ENCODE measurements at regions not wholly inside any gene's neighbourhood (a gene's known extent, or its start where the extent isn't known, plus 50 kb on each side); places are given as distances from the start of the nearest gene placed in this dataset.

DNA sequence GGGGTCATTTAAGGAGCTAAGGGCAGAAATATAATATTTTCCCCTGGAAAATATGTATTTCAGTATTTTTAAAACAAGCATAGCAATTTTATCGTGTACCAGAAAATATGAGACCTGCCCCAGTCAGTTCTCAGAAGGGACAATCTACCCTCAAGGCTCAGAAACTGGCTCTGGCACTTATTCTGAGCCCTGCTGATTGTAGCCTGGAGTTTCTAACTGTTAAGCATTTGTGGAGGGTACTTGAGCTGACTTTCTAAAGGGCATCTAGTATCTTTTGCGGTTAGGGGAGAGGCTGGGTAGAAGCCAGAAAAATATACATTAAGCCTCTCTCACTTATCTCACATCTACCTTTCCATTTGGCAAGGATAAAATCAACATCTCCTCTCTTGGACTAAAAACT, 71.3 kb upstream of the FSHB start (continued):
- TF ChIP-seq, protein P1, sequence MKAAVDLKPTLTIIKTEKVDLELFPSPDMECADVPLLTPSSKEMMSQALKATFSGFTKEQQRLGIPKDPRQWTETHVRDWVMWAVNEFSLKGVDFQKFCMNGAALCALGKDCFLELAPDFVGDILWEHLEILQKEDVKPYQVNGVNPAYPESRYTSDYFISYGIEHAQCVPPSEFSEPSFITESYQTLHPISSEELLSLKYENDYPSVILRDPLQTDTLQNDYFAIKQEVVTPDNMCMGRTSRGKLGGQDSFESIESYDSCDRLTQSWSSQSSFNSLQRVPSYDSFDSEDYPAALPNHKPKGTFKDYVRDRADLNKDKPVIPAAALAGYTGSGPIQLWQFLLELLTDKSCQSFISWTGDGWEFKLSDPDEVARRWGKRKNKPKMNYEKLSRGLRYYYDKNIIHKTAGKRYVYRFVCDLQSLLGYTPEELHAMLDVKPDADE (IDR thresholded peaks at IDR 0.05): no peak
- no peak for TF ChIP-seq ZNF331 (CRISPR knock-in tag; IDR thresholded peaks at IDR 0.05; ENCODE audit: low read depth)
- TF ChIP-seq JUNB (IDR thresholded peaks at IDR 0.05; ENCODE audit: unreplicated experiment): no peak
- no peak for TF ChIP-seq NANOG (IDR thresholded peaks at IDR 0.05; ENCODE audit: borderline replicate concordance)
- TF ChIP-seq CREB1 (CRISPR knock-in tag; IDR thresholded peaks at IDR 0.05; ENCODE audit: low read depth): no peak
- TF ChIP-seq, protein P2, sequence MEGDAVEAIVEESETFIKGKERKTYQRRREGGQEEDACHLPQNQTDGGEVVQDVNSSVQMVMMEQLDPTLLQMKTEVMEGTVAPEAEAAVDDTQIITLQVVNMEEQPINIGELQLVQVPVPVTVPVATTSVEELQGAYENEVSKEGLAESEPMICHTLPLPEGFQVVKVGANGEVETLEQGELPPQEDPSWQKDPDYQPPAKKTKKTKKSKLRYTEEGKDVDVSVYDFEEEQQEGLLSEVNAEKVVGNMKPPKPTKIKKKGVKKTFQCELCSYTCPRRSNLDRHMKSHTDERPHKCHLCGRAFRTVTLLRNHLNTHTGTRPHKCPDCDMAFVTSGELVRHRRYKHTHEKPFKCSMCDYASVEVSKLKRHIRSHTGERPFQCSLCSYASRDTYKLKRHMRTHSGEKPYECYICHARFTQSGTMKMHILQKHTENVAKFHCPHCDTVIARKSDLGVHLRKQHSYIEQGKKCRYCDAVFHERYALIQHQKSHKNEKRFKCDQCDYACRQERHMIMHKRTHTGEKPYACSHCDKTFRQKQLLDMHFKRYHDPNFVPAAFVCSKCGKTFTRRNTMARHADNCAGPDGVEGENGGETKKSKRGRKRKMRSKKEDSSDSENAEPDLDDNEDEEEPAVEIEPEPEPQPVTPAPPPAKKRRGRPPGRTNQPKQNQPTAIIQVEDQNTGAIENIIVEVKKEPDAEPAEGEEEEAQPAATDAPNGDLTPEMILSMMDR (conservative IDR thresholded peaks at IDR 0.05; ENCODE audit: low read depth in 2 of 2): no peak

DNA sequence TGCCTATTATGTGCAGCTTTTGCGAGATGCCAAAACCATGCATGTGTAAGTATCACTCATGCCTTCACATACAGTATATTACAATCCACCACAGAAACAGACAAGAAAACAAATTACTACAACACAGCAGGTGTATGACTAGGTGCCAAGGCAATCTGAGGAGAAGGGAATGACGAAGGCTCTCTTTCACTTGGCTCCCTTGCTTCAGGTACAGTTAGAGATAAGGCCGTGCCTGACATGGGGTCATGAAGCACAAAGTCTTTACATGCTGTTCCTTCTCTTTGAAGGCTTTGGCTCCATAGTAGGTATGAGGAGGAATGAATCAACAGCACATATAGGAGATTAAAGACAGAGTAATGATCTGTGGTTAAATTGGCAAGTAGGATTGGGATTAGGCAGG, 65.2 kb upstream of the FSHB start:
- H3K27me3 ChIP-seq (ENCODE audit: insufficient read depth): no peaks in the 10 kb centered on the region
- Mint-ChIP-seq H3K9me3 (peaks cover 17% of the 10 kb centered on the region), H3K36me3 (ENCODE audit: low read depth) (peaks cover 4% of the 10 kb centered on the region; the same call in 1 of the 3 replicates), H3K27ac (no peak overlapping the region), H3K4me3 (no peak overlapping the region), H3K4me1 (no peaks in the 10 kb centered on the region), H3K27me3 (ENCODE audit: insufficient read depth, low read depth, poor library complexity) (no peaks in the 10 kb centered on the region)
- no peak overlapping the region for H3K4me3 ChIP-seq
- peaks cover 3% of the 10 kb centered on the region; the same call in 1 of the 2 replicates for H3K9me2 ChIP-seq (ENCODE audit: insufficient read depth)
- H4K20me1 ChIP-seq (replicated peaks; ENCODE audit: insufficient read depth): no peaks in the 10 kb centered on the region
- ATAC-seq: no peak
- no peaks in the 10 kb centered on the region for H3K4me1 ChIP-seq (ENCODE audit: insufficient read depth)
- no peak for DNase-seq (ENCODE audit: low spot score)
- H3K4me2 ChIP-seq: no peak overlapping the region
- no peak overlapping the region for H2AFZ ChIP-seq
- H3K36me3 ChIP-seq (ENCODE audit: insufficient read depth): no peaks in the 10 kb centered on the region
- H3K79me2 ChIP-seq (replicated peaks; ENCODE audit: insufficient read depth): no peaks in the 10 kb centered on the region
- no peaks in the 10 kb centered on the region for H3F3A ChIP-seq (replicated peaks; ENCODE audit: low read depth)
- H3K27ac ChIP-seq (ENCODE audit: low read depth): no peak overlapping the region
- TF ChIP-seq EZH2 (IDR thresholded peaks at IDR 0.05; ENCODE audit: low read depth, unreplicated experiment) (no peak), POLR2AphosphoS5 (IDR thresholded peaks at IDR 0.05; ENCODE audit: low read depth) (no peak), ZNF114 (CRISPR knock-in tag; IDR thresholded peaks at IDR 0.05) (no peak), ZNF331 (CRISPR knock-in tag; IDR thresholded peaks at IDR 0.05; ENCODE audit: low read depth) (no peak), STAT1 (IDR thresholded peaks at IDR 0.05; ENCODE audit: unreplicated experiment) (no peak), JUNB (IDR thresholded peaks at IDR 0.05; ENCODE audit: unreplicated experiment) (no peak)
- TF ChIP-seq, protein P1 (IDR thresholded peaks at IDR 0.05): no peak
- TF ChIP-seq, protein P3, sequence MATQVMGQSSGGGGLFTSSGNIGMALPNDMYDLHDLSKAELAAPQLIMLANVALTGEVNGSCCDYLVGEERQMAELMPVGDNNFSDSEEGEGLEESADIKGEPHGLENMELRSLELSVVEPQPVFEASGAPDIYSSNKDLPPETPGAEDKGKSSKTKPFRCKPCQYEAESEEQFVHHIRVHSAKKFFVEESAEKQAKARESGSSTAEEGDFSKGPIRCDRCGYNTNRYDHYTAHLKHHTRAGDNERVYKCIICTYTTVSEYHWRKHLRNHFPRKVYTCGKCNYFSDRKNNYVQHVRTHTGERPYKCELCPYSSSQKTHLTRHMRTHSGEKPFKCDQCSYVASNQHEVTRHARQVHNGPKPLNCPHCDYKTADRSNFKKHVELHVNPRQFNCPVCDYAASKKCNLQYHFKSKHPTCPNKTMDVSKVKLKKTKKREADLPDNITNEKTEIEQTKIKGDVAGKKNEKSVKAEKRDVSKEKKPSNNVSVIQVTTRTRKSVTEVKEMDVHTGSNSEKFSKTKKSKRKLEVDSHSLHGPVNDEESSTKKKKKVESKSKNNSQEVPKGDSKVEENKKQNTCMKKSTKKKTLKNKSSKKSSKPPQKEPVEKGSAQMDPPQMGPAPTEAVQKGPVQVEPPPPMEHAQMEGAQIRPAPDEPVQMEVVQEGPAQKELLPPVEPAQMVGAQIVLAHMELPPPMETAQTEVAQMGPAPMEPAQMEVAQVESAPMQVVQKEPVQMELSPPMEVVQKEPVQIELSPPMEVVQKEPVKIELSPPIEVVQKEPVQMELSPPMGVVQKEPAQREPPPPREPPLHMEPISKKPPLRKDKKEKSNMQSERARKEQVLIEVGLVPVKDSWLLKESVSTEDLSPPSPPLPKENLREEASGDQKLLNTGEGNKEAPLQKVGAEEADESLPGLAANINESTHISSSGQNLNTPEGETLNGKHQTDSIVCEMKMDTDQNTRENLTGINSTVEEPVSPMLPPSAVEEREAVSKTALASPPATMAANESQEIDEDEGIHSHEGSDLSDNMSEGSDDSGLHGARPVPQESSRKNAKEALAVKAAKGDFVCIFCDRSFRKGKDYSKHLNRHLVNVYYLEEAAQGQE (IDR thresholded peaks at IDR 0.05; ENCODE audit: unreplicated experiment): no peak
- TF ChIP-seq, protein P4, sequence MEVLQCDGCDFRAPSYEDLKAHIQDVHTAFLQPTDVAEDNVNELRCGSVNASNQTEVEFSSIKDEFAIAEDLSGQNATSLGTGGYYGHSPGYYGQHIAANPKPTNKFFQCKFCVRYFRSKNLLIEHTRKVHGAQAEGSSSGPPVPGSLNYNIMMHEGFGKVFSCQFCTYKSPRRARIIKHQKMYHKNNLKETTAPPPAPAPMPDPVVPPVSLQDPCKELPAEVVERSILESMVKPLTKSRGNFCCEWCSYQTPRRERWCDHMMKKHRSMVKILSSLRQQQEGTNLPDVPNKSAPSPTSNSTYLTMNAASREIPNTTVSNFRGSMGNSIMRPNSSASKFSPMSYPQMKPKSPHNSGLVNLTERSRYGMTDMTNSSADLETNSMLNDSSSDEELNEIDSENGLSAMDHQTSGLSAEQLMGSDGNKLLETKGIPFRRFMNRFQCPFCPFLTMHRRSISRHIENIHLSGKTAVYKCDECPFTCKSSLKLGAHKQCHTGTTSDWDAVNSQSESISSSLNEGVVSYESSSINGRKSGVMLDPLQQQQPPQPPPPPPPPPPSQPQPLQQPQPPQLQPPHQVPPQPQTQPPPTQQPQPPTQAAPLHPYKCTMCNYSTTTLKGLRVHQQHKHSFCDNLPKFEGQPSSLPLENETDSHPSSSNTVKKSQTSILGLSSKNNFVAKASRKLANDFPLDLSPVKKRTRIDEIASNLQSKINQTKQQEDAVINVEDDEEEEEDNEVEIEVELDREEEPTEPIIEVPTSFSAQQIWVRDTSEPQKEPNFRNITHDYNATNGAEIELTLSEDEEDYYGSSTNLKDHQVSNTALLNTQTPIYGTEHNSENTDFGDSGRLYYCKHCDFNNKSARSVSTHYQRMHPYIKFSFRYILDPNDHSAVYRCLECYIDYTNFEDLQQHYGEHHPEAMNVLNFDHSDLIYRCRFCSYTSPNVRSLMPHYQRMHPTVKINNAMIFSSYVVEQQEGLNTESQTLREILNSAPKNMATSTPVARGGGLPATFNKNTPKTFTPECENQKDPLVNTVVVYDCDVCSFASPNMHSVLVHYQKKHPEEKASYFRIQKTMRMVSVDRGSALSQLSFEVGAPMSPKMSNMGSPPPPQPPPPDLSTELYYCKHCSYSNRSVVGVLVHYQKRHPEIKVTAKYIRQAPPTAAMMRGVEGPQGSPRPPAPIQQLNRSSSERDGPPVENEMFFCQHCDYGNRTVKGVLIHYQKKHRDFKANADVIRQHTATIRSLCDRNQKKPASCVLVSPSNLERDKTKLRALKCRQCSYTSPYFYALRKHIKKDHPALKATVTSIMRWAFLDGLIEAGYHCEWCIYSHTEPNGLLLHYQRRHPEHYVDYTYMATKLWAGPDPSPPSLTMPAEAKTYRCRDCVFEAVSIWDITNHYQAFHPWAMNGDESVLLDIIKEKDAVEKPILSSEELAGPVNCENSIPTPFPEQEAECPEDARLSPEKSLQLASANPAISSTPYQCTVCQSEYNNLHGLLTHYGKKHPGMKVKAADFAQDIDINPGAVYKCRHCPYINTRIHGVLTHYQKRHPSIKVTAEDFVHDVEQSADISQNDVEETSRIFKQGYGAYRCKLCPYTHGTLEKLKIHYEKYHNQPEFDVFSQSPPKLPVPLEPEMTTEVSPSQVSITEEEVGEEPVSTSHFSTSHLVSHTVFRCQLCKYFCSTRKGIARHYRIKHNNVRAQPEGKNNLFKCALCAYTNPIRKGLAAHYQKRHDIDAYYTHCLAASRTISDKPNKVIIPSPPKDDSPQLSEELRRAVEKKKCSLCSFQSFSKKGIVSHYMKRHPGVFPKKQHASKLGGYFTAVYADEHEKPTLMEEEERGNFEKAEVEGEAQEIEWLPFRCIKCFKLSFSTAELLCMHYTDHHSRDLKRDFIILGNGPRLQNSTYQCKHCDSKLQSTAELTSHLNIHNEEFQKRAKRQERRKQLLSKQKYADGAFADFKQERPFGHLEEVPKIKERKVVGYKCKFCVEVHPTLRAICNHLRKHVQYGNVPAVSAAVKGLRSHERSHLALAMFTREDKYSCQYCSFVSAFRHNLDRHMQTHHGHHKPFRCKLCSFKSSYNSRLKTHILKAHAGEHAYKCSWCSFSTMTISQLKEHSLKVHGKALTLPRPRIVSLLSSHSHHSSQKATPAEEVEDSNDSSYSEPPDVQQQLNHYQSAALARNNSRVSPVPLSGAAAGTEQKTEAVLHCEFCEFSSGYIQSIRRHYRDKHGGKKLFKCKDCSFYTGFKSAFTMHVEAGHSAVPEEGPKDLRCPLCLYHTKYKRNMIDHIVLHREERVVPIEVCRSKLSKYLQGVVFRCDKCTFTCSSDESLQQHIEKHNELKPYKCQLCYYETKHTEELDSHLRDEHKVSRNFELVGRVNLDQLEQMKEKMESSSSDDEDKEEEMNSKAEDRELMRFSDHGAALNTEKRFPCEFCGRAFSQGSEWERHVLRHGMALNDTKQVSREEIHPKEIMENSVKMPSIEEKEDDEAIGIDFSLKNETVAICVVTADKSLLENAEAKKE (CRISPR knock-in tag; IDR thresholded peaks at IDR 0.05): no peak

Data from GM23338 (cell line).